ENCODE measurements at regions not wholly inside any gene's neighbourhood (a gene's known extent, or its start where the extent isn't known, plus 50 kb on each side); places are given as distances from the start of the nearest gene placed in this dataset.
"Not testable (repeated sequence)": the region's sequence is repeated elsewhere in the genome, so short reads cannot be mapped to it uniquely, and the experiment has no call there.

GRCh38 chr5:30469691-30470090 is 723.8 kb upstream of the CDH6 start:
- no peak for DNase-seq (ENCODE audit: low spot score in 2 of 2)
- TF ChIP-seq POLR2AphosphoS5 (IDR thresholded peaks at IDR 0.05) (no peak), CTCF (IDR thresholded peaks at IDR 0.05) (no peak), EP300 (IDR thresholded peaks at IDR 0.05) (no peak), POLR2A (IDR thresholded peaks at IDR 0.05) (no peak)
- no peak overlapping the region for H3K4me3 ChIP-seq
- no peaks in the 10 kb centered on the region for H3K9me3 ChIP-seq
- WGBS: 63% methylated on average over 7 of the region's 7 CpGs
- H3K27ac ChIP-seq: no peak overlapping the region
- H3K4me1 ChIP-seq: no peaks in the 10 kb centered on the region
- no peaks in the 10 kb centered on the region for H3K27me3 ChIP-seq
- H3K36me3 ChIP-seq: no peaks in the 10 kb centered on the region

- DNase-seq (ENCODE audit: low spot score in 2 of 2): no peak
- Histone ChIP-seq H3K27ac (no peak overlapping the region), H3K27me3 (no peaks in the 10 kb centered on the region), H3K36me3 (no peaks in the 10 kb centered on the region), H3K4me1 (no peaks in the 10 kb centered on the region), H3K4me3 (no peak overlapping the region), H3K9me3 (peaks cover 3% of the 10 kb centered on the region)
- TF ChIP-seq CTCF (IDR thresholded peaks at IDR 0.05): no peak
- TF ChIP-seq POLR2A (IDR thresholded peaks at IDR 0.05): no peak
- TF ChIP-seq EP300 (IDR thresholded peaks at IDR 0.05): no peak
- TF ChIP-seq POLR2AphosphoS5 (IDR thresholded peaks at IDR 0.05): no peak
Measured at GRCh38 chr5:30458681-30459080, 734.8 kb upstream of the CDH6 start.

GRCh38 chr5:30455484-30455883 is 738.0 kb upstream of the CDH6 start:
- not testable (repeated sequence) for H3K9me3 ChIP-seq; H3K4me1 ChIP-seq; H3K36me3 ChIP-seq; H3K4me3 ChIP-seq; DNase-seq (ENCODE audit: low spot score in 2 of 2); H3K27ac ChIP-seq; H3K27me3 ChIP-seq
- 76% methylated on average over 3 of the region's 3 CpGs for WGBS

- 72% methylated on average over 1 of the region's 1 CpG for WGBS
- Histone ChIP-seq H3K27ac (no peak overlapping the region), H3K27me3 (no peaks in the 10 kb centered on the region), H3K9me3 (no peaks in the 10 kb centered on the region), H3K36me3 (no peaks in the 10 kb centered on the region), H3K4me1 (no peaks in the 10 kb centered on the region), H3K4me3 (no peak overlapping the region)
- TF ChIP-seq POLR2AphosphoS5 (IDR thresholded peaks at IDR 0.05): no peak
- TF ChIP-seq CTCF (IDR thresholded peaks at IDR 0.05): no peak
- no peak for TF ChIP-seq POLR2A (IDR thresholded peaks at IDR 0.05)
- TF ChIP-seq EP300 (IDR thresholded peaks at IDR 0.05): no peak
- DNase-seq (ENCODE audit: low spot score in 2 of 2): no peak
Measured at GRCh38 chr5:30453168-30453567, 740.3 kb upstream of the CDH6 start.

- Histone ChIP-seq H3K27me3 (no peaks in the 10 kb centered on the region), H3K4me1 (no peaks in the 10 kb centered on the region), H3K27ac (no peak overlapping the region), H3K4me3 (no peak overlapping the region), H3K9me3 (no peaks in the 10 kb centered on the region), H3K36me3 (no peaks in the 10 kb centered on the region)
- no peak for DNase-seq (ENCODE audit: low spot score in 2 of 2)
- TF ChIP-seq EP300 (IDR thresholded peaks at IDR 0.05) (no peak), CTCF (IDR thresholded peaks at IDR 0.05) (no peak), POLR2AphosphoS5 (IDR thresholded peaks at IDR 0.05) (no peak), POLR2A (IDR thresholded peaks at IDR 0.05) (no peak)
- WGBS: 62% methylated on average over 1 of the region's 1 CpG
Measured at GRCh38 chr5:30450153-30450552, 743.3 kb upstream of the CDH6 start.

- Histone ChIP-seq H3K4me1 (no peaks in the 10 kb centered on the region), H3K4me3 (no peak overlapping the region)
- WGBS: 79% methylated on average over 3 of the region's 3 CpGs
Measured at GRCh38 chr5:30447431-30447830, 746.1 kb upstream of the CDH6 start.

More at GRCh38 chr5:30447431-30447830, 746.1 kb upstream of the CDH6 start:
- H3K27me3 ChIP-seq: no peaks in the 10 kb centered on the region
- no peak overlapping the region for H3K27ac ChIP-seq
- no peak for TF ChIP-seq POLR2AphosphoS5 (IDR thresholded peaks at IDR 0.05)
- TF ChIP-seq CTCF (IDR thresholded peaks at IDR 0.05): no peak
- DNase-seq (ENCODE audit: low spot score in 2 of 2): no peak
- H3K36me3 ChIP-seq: no peaks in the 10 kb centered on the region
- H3K9me3 ChIP-seq: no peaks in the 10 kb centered on the region
